GM23338 (cell line): ENCODE measurements at regions not wholly inside any gene's neighbourhood (a gene's known extent, or its start where the extent isn't known, plus 50 kb on each side); places are given as distances from the start of the nearest gene placed in this dataset.

Experiments
- ATAC-seq: fragments of 200-7000 bp; cut with Tn5 transposase; 3 replicates; pipeline ENCODE4 v1.9.1; 2020
- DNase-seq: peaks from one replicate; pipeline ENCODE4 v3.0.0-alpha.2; 2015; ENCODE audit warnings: low spot score
- H2AFZ ChIP-seq: fragments of 200-600 bp; sonication (generic); 2 replicates; pipeline ENCODE4 v1.8.0; 2016; ENCODE audit warnings: antibody characterized with exemption, mild to moderate bottlenecking, moderate library complexity
- H3F3A ChIP-seq: fragments of 200-600 bp; sonication (generic); replicated peaks from 2 replicates; pipeline ENCODE4 v1.8.0; 2017; ENCODE audit warnings: antibody characterized with exemption, mixed run types, low read depth
- H3K27ac ChIP-seq: fragments of 200-600 bp; sonication (generic); 2 replicates; pipeline ENCODE4 v1.6.1; 2016; ENCODE audit warnings: low read depth
- H3K27me3 ChIP-seq: fragments of 200-600 bp; sonication (generic); 2 replicates; pipeline ENCODE4 v1.8.0; 2016; ENCODE audit warnings: mild to moderate bottlenecking, mixed run types, moderate library complexity; ENCODE audit not compliant: insufficient read depth
- H3K36me3 ChIP-seq: fragments of 200-600 bp; sonication (generic); 2 replicates; pipeline ENCODE4 v1.8.0; 2016; ENCODE audit warnings: mild to moderate bottlenecking; ENCODE audit not compliant: insufficient read depth
- H3K4me1 ChIP-seq: fragments of 200-600 bp; sonication (generic); 2 replicates; pipeline ENCODE4 v1.8.0; 2016; ENCODE audit warnings: mild to moderate bottlenecking, moderate library complexity; ENCODE audit not compliant: insufficient read depth
- H3K4me2 ChIP-seq: fragments of 200-600 bp; sonication (generic); 2 replicates; pipeline ENCODE4 v1.7.1; 2017; ENCODE audit warnings: mixed run types
- H3K4me3 ChIP-seq: fragments of 200-600 bp; sonication (generic); 2 replicates; pipeline ENCODE4 v1.6.1; 2016; ENCODE audit warnings: mixed run types
- H3K79me2 ChIP-seq: fragments of 200-600 bp; sonication (generic); replicated peaks from 2 replicates; pipeline ENCODE4 v1.8.0; 2017; ENCODE audit warnings: mild to moderate bottlenecking; ENCODE audit not compliant: insufficient read depth
- H3K9me2 ChIP-seq: fragments of 200-600 bp; sonication (generic); 2 replicates; pipeline ENCODE4 v1.8.0; 2017; ENCODE audit not compliant: insufficient read depth
- H4K20me1 ChIP-seq: fragments of 200-600 bp; sonication (generic); replicated peaks from 2 replicates; pipeline ENCODE4 v1.8.0; 2017; ENCODE audit warnings: mild to moderate bottlenecking; ENCODE audit not compliant: insufficient read depth
- H3K27ac Mint-ChIP-seq: 2 replicates; pipeline ENCODE4 v1.8.0; 2020; ENCODE audit warnings: inconsistent platforms, mild to moderate bottlenecking, moderate library complexity, mixed read lengths
- H3K27me3 Mint-ChIP-seq: 3 replicates; pipeline ENCODE4 v1.8.0; 2022; ENCODE audit warnings: low read depth, mild to moderate bottlenecking, moderate library complexity, mixed read lengths, inconsistent platforms; ENCODE audit not compliant: insufficient read depth, poor library complexity
- H3K36me3 Mint-ChIP-seq: 3 replicates; pipeline ENCODE4 v1.8.0; 2021; ENCODE audit warnings: low read depth, mild to moderate bottlenecking, inconsistent platforms, moderate library complexity, mixed read lengths
- H3K4me1 Mint-ChIP-seq: 3 replicates; pipeline ENCODE4 v1.8.0; 2020; ENCODE audit warnings: mild to moderate bottlenecking, inconsistent platforms, mixed read lengths
- H3K4me3 Mint-ChIP-seq: 3 replicates; pipeline ENCODE4 v1.8.0; 2021; ENCODE audit warnings: moderate library complexity, mild to moderate bottlenecking, inconsistent platforms, mixed read lengths
- H3K9me3 Mint-ChIP-seq: 3 replicates; pipeline ENCODE4 v1.8.0; 2020; ENCODE audit warnings: moderate library complexity, mild to moderate bottlenecking, inconsistent platforms, mixed read lengths
- CREB1 ChIP-seq: fragments of 250-450 bp; sonication (Bioruptor Pico); IDR thresholded peaks from 2 replicates; pipeline ENCODE4 v1.5.0; 2020; ENCODE audit warnings: low read depth, mild to moderate bottlenecking, moderate library complexity
- CTCF ChIP-seq, 2 experiments: fragments of 200-600 bp in 1 of 2; sonication (generic) in 1 of 2; conservative IDR thresholded peaks; 2 replicates each; pipeline versions ENCODE4 v1.5.1 to v1.6.1; 2016 to 2017; ENCODE audit warnings: antibody characterized with exemption in 2 of 2, low read depth in 2 of 2, mild to moderate bottlenecking in 2 of 2, moderate library complexity in 1 of 2
- ETS1 ChIP-seq: IDR thresholded peaks from 2 replicates; pipeline ENCODE4 v1.6.1; 2016; ENCODE audit warnings: antibody characterized with exemption
- REST ChIP-seq: IDR thresholded peaks from one replicate; pipeline ENCODE4 v1.6.1; 2018; ENCODE audit warnings: antibody characterized with exemption; ENCODE audit not compliant: unreplicated experiment
- ZNF114 ChIP-seq: fragments of 250-450 bp; sonication (Bioruptor Pico); IDR thresholded peaks from 2 replicates; pipeline ENCODE4 v1.5.0; 2020; ENCODE audit warnings: mild to moderate bottlenecking, moderate library complexity
- ZNF462 ChIP-seq: fragments of 250-450 bp; sonication (Bioruptor Pico); IDR thresholded peaks from 2 replicates; pipeline ENCODE4 v1.5.0; 2020; ENCODE audit warnings: mild to moderate bottlenecking, moderate library complexity

- TF ChIP-seq CTCF (conservative IDR thresholded peaks at IDR 0.05; ENCODE audit: low read depth in 2 of 2) = no peak
These were observed 163.8 kb upstream of the RGMA start (continued) for GRCh38 chr15:93252780-93253179.

GRCh38 chr15:93250950-93251349 lies 161.9 kb upstream of the RGMA start:
- no peaks in the 10 kb centered on the region for H4K20me1 ChIP-seq
- Mint-ChIP-seq H3K27me3 (peaks cover 3% of the 10 kb centered on the region), H3K4me1 (peaks cover 4% of the 10 kb centered on the region), H3K36me3 (no peaks in the 10 kb centered on the region; the same call in 2 of the 3 replicates), H3K9me3 (no peaks in the 10 kb centered on the region), H3K27ac (no peak overlapping the region), H3K4me3 (no peak overlapping the region)
- no peaks in the 10 kb centered on the region for H3K9me2 ChIP-seq
- H3K4me3 ChIP-seq = no peak overlapping the region
- no peaks in the 10 kb centered on the region for H3F3A ChIP-seq
- no peaks in the 10 kb centered on the region for H3K27me3 ChIP-seq
- H3K4me1 ChIP-seq = peaks cover 5% of the 10 kb centered on the region; the same call in 1 of the 2 replicates
- no peak overlapping the region for H3K27ac ChIP-seq
- H3K36me3 ChIP-seq = no peaks in the 10 kb centered on the region; the same call in 1 of the 2 replicates
- no peak overlapping the region for H3K4me2 ChIP-seq
- ATAC-seq (no peak), DNase-seq (no peak)
- H3K79me2 ChIP-seq = no peaks in the 10 kb centered on the region
- TF ChIP-seq REST = no peak
- H2AFZ ChIP-seq = no peak overlapping the region

GRCh38 chr15:93250209-93250608 lies 161.2 kb upstream of the RGMA start:
- Histone ChIP-seq H3K4me1 (peaks cover 9% of the 10 kb centered on the region), H3K27ac (no peak overlapping the region), H3K9me2 (no peaks in the 10 kb centered on the region), H3K36me3 (no peaks in the 10 kb centered on the region; the same call in 1 of the 2 replicates), H2AFZ (no peak overlapping the region), H3K27me3 (no peaks in the 10 kb centered on the region), H3K4me2 (no peak overlapping the region), H4K20me1 (no peaks in the 10 kb centered on the region), H3K4me3 (no peak overlapping the region), H3F3A (no peaks in the 10 kb centered on the region), H3K79me2 (no peaks in the 10 kb centered on the region)
- ATAC-seq = no peak
- Mint-ChIP-seq H3K36me3 (no peaks in the 10 kb centered on the region; the same call in 2 of the 3 replicates), H3K9me3 (no peaks in the 10 kb centered on the region), H3K27ac (no peak overlapping the region), H3K4me3 (no peak overlapping the region), H3K27me3 (peaks cover 3% of the 10 kb centered on the region), H3K4me1 (peaks cover 6% of the 10 kb centered on the region)
- DNase-seq = no peak
- no peak for TF ChIP-seq ZNF462 (CRISPR knock-in tag)
- TF ChIP-seq CREB1 (CRISPR knock-in tag) = no peak
- no peak for TF ChIP-seq ETS1
- TF ChIP-seq ZNF114 (CRISPR knock-in tag) = no peak
